ENCODE measurements at regions not wholly inside any gene's neighbourhood (a gene's known extent, or its start where the extent isn't known, plus 50 kb on each side); places are given as distances from the start of the nearest gene placed in this dataset.

- POLR2A ChIA-PET (ENCODE audit: low non-redundant PET): no interaction called here
- Histone ChIP-seq H3K9me3 (ENCODE audit: low read depth, low read length, poor library complexity, severe bottlenecking) (no peaks in the 10 kb centered on the region), H3K36me3 (ENCODE audit: insufficient read depth, low read length, poor library complexity, severe bottlenecking) (no peaks in the 10 kb centered on the region), H3K4me1 (ENCODE audit: insufficient read depth, low read length, poor library complexity, severe bottlenecking) (no peaks in the 10 kb centered on the region), H3K4me3 (ENCODE audit: low read depth, low read length, poor library complexity, severe bottlenecking) (no peak overlapping the region), H3K27ac (ENCODE audit: low read depth, low read length, poor library complexity, severe bottlenecking) (no peak overlapping the region), H3K27me3 (replicated peaks; ENCODE audit: insufficient read depth, low read depth, low read length, poor library complexity) (peaks cover 20% of the 10 kb centered on the region)
- CTCF ChIA-PET: no interaction called here
- BruUV-seq (replicated peaks): no TSS peak
- TF ChIP-seq EZH2 (IDR thresholded peaks at IDR 0.05; ENCODE audit: borderline replicate concordance, low read depth, low read length, poor library complexity, severe bottlenecking): no peak
- TF ChIP-seq, protein P1, sequence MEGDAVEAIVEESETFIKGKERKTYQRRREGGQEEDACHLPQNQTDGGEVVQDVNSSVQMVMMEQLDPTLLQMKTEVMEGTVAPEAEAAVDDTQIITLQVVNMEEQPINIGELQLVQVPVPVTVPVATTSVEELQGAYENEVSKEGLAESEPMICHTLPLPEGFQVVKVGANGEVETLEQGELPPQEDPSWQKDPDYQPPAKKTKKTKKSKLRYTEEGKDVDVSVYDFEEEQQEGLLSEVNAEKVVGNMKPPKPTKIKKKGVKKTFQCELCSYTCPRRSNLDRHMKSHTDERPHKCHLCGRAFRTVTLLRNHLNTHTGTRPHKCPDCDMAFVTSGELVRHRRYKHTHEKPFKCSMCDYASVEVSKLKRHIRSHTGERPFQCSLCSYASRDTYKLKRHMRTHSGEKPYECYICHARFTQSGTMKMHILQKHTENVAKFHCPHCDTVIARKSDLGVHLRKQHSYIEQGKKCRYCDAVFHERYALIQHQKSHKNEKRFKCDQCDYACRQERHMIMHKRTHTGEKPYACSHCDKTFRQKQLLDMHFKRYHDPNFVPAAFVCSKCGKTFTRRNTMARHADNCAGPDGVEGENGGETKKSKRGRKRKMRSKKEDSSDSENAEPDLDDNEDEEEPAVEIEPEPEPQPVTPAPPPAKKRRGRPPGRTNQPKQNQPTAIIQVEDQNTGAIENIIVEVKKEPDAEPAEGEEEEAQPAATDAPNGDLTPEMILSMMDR (conservative IDR thresholded peaks at IDR 0.05; ENCODE audit: low read depth, low read length): no peak
- intact Hi-C loops (cut with micrococcal nuclease; ENCODE audit: unreplicated experiment): no loop called here
- no peak for DNase-seq (ENCODE audit: low spot score)
Measured at GRCh38 chr2:237271698-237272652, 142.0 kb downstream of the COL6A3 start.

All from A673 (cell line).